ENCODE measurements at regions not wholly inside any gene's neighbourhood (a gene's known extent, or its start where the extent isn't known, plus 50 kb on each side); places are given as distances from the start of the nearest gene placed in this dataset.

DNA sequence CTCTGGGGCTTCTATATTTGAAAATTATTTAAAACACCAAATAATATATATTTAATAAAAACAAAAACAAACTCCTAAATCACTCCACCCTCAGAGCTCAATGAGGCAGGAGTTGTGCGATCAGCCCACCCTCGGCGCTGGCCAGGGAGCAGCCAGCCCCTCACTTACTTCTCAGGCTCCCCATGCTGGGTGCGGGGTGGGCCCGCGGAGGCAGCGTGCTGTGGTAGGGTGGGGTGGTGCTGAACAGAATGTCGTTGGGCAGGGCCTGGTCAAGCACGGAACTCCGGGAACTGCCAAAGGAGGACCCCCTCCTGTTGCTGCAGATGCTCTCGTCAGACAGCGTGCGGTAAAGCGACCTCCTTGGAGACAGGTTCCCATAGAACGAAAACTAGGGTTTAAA is 204.5 kb downstream of the SIPA1L2 start:
- TF ChIP-seq CTCF (IDR thresholded peaks at IDR 0.05; ENCODE audit: poor library complexity, severe bottlenecking) (no peak), RAD21 (conservative IDR thresholded peaks at IDR 0.05) (no peak), POLR2AphosphoS5 (IDR thresholded peaks at IDR 0.05) (no peak), EZH2 (IDR thresholded peaks at IDR 0.05; ENCODE audit: borderline replicate concordance, insufficient read depth, low read length, poor library complexity, severe bottlenecking) (no peak), REST (IDR thresholded peaks at IDR 0.05; ENCODE audit: borderline replicate concordance) (no peak), EP300 (conservative IDR thresholded peaks at IDR 0.05; ENCODE audit: poor library complexity, severe bottlenecking) (no peak)
